GM23248 (cell line): ENCODE measurements at regions not wholly inside any gene's neighbourhood (a gene's known extent, or its start where the extent isn't known, plus 50 kb on each side); places are given as distances from the start of the nearest gene placed in this dataset.

Experiments
- EZH2 ChIP-seq: fragments of 200-600 bp; sonication (generic); IDR thresholded peaks from 2 replicates; pipeline ENCODE4 v1.6.1; 2018; ENCODE audit warnings: antibody characterized with exemption, mild to moderate bottlenecking; ENCODE audit not compliant: insufficient read depth, poor library complexity, severe bottlenecking
- EZH2phosphoT487 ChIP-seq: fragments of 200-600 bp; sonication (generic); IDR thresholded peaks from 2 replicates; pipeline ENCODE4 v1.6.1; 2018; ENCODE audit warnings: antibody characterized with exemption, moderate library complexity, mild to moderate bottlenecking, low read depth; ENCODE audit not compliant: insufficient read depth

DNA sequence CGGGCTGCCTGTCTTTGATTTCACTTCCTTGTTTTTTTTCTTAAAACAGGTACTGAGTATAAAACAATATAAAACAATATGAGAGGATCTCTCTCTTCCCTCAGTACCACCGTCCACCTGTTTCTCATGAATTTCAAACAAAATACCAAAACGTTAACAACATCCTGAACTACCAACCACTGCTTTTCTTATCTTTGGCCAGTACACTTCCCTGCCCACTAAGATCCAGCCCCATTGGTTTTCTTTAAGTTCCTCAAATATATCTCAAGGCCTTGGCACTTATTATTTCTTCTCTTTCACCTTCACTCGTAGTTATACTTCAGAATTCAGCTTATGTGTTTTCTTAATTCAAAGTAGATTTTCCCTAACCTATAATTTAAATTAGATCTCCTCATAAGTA, 370.2 kb upstream of the GRIA3 start:
- TF ChIP-seq EZH2phosphoT487 = no peak
- TF ChIP-seq EZH2 = no peak
